Astrocyte (in vitro differentiated cells and primary cell): ENCODE measurements at regions not wholly inside any gene's neighbourhood (a gene's known extent, or its start where the extent isn't known, plus 50 kb on each side); places are given as distances from the start of the nearest gene placed in this dataset.

Source experiments
- EZH2 ChIP-seq: IDR thresholded peaks from 2 replicates; pipeline ENCODE4 v1.6.1; 2012; ENCODE audit warnings: mild to moderate bottlenecking, low read length, inconsistent platforms; ENCODE audit not compliant: insufficient read depth
- TF ChIP-seq, protein P1 (sequence below): IDR thresholded peaks from 2 replicates; pipeline ENCODE4 v1.5.1; 2011; ENCODE audit warnings: low read depth, mild to moderate bottlenecking, inconsistent platforms, low read length, moderate library complexity; ENCODE audit not compliant: insufficient read depth

DNA sequence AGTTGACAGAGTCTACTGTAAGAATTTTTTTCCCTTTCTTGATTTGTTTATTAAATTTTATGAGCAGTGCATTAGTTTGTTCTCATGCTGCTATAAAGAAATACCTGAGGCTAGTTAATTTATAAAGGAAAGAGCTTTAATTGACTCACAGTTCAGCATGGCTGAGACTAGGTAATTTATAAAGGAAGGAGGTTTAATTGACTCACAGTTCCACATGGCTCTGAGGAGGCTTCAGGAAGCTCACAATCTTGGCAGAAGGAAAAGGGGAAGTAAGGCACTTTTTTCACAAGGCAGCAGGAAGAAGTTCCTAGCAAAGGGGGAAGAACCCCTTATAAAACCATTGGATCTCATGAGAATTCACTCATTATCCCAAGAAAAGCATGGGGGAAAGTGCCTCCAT, 191.4 kb upstream of the VRK2 start:
- TF ChIP-seq, protein P1, sequence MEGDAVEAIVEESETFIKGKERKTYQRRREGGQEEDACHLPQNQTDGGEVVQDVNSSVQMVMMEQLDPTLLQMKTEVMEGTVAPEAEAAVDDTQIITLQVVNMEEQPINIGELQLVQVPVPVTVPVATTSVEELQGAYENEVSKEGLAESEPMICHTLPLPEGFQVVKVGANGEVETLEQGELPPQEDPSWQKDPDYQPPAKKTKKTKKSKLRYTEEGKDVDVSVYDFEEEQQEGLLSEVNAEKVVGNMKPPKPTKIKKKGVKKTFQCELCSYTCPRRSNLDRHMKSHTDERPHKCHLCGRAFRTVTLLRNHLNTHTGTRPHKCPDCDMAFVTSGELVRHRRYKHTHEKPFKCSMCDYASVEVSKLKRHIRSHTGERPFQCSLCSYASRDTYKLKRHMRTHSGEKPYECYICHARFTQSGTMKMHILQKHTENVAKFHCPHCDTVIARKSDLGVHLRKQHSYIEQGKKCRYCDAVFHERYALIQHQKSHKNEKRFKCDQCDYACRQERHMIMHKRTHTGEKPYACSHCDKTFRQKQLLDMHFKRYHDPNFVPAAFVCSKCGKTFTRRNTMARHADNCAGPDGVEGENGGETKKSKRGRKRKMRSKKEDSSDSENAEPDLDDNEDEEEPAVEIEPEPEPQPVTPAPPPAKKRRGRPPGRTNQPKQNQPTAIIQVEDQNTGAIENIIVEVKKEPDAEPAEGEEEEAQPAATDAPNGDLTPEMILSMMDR, result no peak
- no peak for TF ChIP-seq EZH2
